ENCODE measurements at regions not wholly inside any gene's neighbourhood (a gene's known extent, or its start where the extent isn't known, plus 50 kb on each side); places are given as distances from the start of the nearest gene placed in this dataset.

- TF ChIP-seq CTCF (IDR thresholded peaks at IDR 0.05) (no peak), POLR2A (IDR thresholded peaks at IDR 0.05) (no peak)
Observed at GRCh38 chr7:121796936-121797656, 75.9 kb upstream of the PTPRZ1 start.

Measured in esophagus squamous epithelium (tissue), 4 donors.